Upper lobe of left lung (tissue), 4 donors: ENCODE measurements at regions not wholly inside any gene's neighbourhood (a gene's known extent, or its start where the extent isn't known, plus 50 kb on each side); places are given as distances from the start of the nearest gene placed in this dataset.
"Not testable (repeated sequence)": the region's sequence is repeated elsewhere in the genome, so short reads cannot be mapped to it uniquely, and the experiment has no call there.

Experiments
- POLR2A ChIP-seq, 4 donors: fragments of 450-650 bp; IDR thresholded peaks; one replicate each; pipeline ENCODE4 v1.5.1; 2016 to 2017; ENCODE audit warnings: antibody characterized with exemption in 4 of 4, mild to moderate bottlenecking in 2 of 4
- POLR2AphosphoS5 ChIP-seq, 2 donors: sonication (generic); formaldehyde crosslinking; IDR thresholded peaks; one replicate each; pipeline ENCODE4 v1.5.1; 2017; ENCODE audit warnings: antibody characterized with exemption in 2 of 2
- TF ChIP-seq, protein P1 (sequence below), 6 experiments: fragments of 450-650 bp in 4 of 6; fragments of 200-600 bp in 2 of 6; sonication (generic) in 2 of 6; IDR thresholded peaks; one replicate each; pipeline ENCODE4 v1.5.1; 2016 to 2019; ENCODE audit warnings: antibody characterized with exemption in 6 of 6

DNA sequence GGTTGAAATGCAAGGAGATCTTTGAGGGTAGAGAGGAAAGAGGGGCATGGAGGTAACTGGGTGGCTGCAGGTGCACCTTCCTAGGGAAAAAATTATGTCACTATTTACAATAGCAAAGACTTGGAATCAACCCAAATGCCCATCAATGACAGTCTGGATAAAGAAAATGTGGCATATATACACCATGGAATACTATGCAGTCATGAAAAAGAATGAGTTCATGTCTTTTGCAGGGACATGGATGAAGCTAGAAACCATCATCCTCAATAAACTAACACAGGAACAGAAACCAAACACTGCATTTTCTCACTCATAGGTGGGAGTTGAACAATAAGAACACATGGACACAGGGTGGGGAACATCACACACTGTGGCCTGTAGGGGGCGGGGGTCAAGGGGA, 243.4 kb upstream of the GHR start:
- not testable (repeated sequence) for TF ChIP-seq POLR2A, POLR2AphosphoS5 (IDR thresholded peaks at IDR 0.05)
- TF ChIP-seq, protein P1, sequence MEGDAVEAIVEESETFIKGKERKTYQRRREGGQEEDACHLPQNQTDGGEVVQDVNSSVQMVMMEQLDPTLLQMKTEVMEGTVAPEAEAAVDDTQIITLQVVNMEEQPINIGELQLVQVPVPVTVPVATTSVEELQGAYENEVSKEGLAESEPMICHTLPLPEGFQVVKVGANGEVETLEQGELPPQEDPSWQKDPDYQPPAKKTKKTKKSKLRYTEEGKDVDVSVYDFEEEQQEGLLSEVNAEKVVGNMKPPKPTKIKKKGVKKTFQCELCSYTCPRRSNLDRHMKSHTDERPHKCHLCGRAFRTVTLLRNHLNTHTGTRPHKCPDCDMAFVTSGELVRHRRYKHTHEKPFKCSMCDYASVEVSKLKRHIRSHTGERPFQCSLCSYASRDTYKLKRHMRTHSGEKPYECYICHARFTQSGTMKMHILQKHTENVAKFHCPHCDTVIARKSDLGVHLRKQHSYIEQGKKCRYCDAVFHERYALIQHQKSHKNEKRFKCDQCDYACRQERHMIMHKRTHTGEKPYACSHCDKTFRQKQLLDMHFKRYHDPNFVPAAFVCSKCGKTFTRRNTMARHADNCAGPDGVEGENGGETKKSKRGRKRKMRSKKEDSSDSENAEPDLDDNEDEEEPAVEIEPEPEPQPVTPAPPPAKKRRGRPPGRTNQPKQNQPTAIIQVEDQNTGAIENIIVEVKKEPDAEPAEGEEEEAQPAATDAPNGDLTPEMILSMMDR (IDR thresholded peaks at IDR 0.05): not testable (repeated sequence)
